Astrocyte (in vitro differentiated cells and primary cell): ENCODE measurements at regions not wholly inside any gene's neighbourhood (a gene's known extent, or its start where the extent isn't known, plus 50 kb on each side); places are given as distances from the start of the nearest gene placed in this dataset.

ENCODE experiments used
- DNase-seq: peaks from one replicate; pipeline ENCODE4 v3.0.0-alpha.2; 2010; ENCODE audit warnings: low read depth
- FAIRE-seq: peaks from 2 replicates; lab custom pipeline; 2011; peaks lifted over from hg19 to GRCh38; lab: Jason Lieb, UNC
- H2AFZ ChIP-seq: 2 replicates; pipeline ENCODE4 v1.6.0; 2012; ENCODE audit warnings: low read depth, low read length, inconsistent platforms
- H3K27ac ChIP-seq: 2 replicates; pipeline ENCODE4 v1.5.1; 2011; ENCODE audit warnings: low read depth, low read length, inconsistent platforms
- H3K27me3 ChIP-seq: 2 replicates; pipeline ENCODE4 v1.6.0; 2011; ENCODE audit warnings: low read length, inconsistent platforms; ENCODE audit not compliant: insufficient read depth
- H3K36me3 ChIP-seq: 2 replicates; pipeline ENCODE4 v1.5.1; 2011; ENCODE audit warnings: low read length, inconsistent platforms; ENCODE audit not compliant: insufficient read depth
- H3K4me1 ChIP-seq: 2 replicates; pipeline ENCODE4 v1.5.1; 2011; ENCODE audit warnings: low read length, inconsistent platforms; ENCODE audit not compliant: insufficient read depth
- H3K4me2 ChIP-seq: 2 replicates; pipeline ENCODE4 v1.6.0; 2012; ENCODE audit warnings: low read length, inconsistent platforms
- H3K4me3 ChIP-seq: 2 replicates; pipeline ENCODE4 v1.5.1; 2011; ENCODE audit warnings: low read depth, mild to moderate bottlenecking, low read length, inconsistent platforms; ENCODE audit not compliant: insufficient read depth
- H3K79me2 ChIP-seq: 2 replicates; pipeline ENCODE4 v1.6.0; 2012; ENCODE audit warnings: mild to moderate bottlenecking, low read length, inconsistent platforms; ENCODE audit not compliant: insufficient read depth
- H3K9ac ChIP-seq: 2 replicates; pipeline ENCODE4 v1.6.0; 2012; ENCODE audit warnings: mild to moderate bottlenecking, low read length, inconsistent platforms
- H3K9me3 ChIP-seq: 2 replicates; pipeline ENCODE4 v1.5.1; 2012; ENCODE audit warnings: low read depth, mild to moderate bottlenecking, low read length, inconsistent platforms; ENCODE audit not compliant: insufficient read depth
- H4K20me1 ChIP-seq: 2 replicates; pipeline ENCODE4 v1.6.0; 2012; ENCODE audit warnings: low read length, inconsistent platforms; ENCODE audit not compliant: insufficient read depth
- H3K27ac Mint-ChIP-seq: one replicate; pipeline ENCODE4 v1.8.0; 2021; ENCODE audit warnings: mild to moderate bottlenecking, mixed read lengths; ENCODE audit not compliant: unreplicated experiment
- H3K27me3 Mint-ChIP-seq: one replicate; pipeline ENCODE4 v1.8.0; 2021; ENCODE audit warnings: low read depth, mixed read lengths; ENCODE audit not compliant: unreplicated experiment
- H3K36me3 Mint-ChIP-seq: one replicate; pipeline ENCODE4 v1.8.0; 2021; ENCODE audit warnings: low read depth, mixed read lengths; ENCODE audit not compliant: unreplicated experiment
- H3K4me1 Mint-ChIP-seq: one replicate; pipeline ENCODE4 v1.8.0; 2021; ENCODE audit warnings: low read depth, mixed read lengths; ENCODE audit not compliant: unreplicated experiment
- H3K4me3 Mint-ChIP-seq: one replicate; pipeline ENCODE4 v1.8.0; 2021; ENCODE audit warnings: mild to moderate bottlenecking, moderate library complexity, mixed read lengths; ENCODE audit not compliant: unreplicated experiment
- H3K9me3 Mint-ChIP-seq: one replicate; pipeline ENCODE4 v1.8.0; 2021; ENCODE audit warnings: mild to moderate bottlenecking, mixed read lengths; ENCODE audit not compliant: unreplicated experiment
- EZH2 ChIP-seq: IDR thresholded peaks from 2 replicates; pipeline ENCODE4 v1.6.1; 2012; ENCODE audit warnings: mild to moderate bottlenecking, low read length, inconsistent platforms; ENCODE audit not compliant: insufficient read depth
- TF ChIP-seq, protein P1 (sequence below): IDR thresholded peaks from 2 replicates; pipeline ENCODE4 v1.5.1; 2011; ENCODE audit warnings: low read depth, mild to moderate bottlenecking, inconsistent platforms, low read length, moderate library complexity; ENCODE audit not compliant: insufficient read depth

GRCh38 chr12:126588586-126589249, 1523.5 kb downstream of the AACS start:
- peak overlapping the region; percentile 37 for H3K4me2 ChIP-seq
- no peak overlapping the region for H3K4me3 ChIP-seq
- Mint-ChIP-seq H3K27ac (no peak overlapping the region), H3K36me3 (no peaks in the 10 kb centered on the region), H3K4me3 (no peak overlapping the region), H3K27me3 (no peaks in the 10 kb centered on the region), H3K9me3 (peaks cover 3% of the 10 kb centered on the region), H3K4me1 (no peaks in the 10 kb centered on the region)
- DNase-seq (peak; percentile 85), FAIRE-seq (no peak)
- H4K20me1 ChIP-seq: no peaks in the 10 kb centered on the region
- no peak overlapping the region for H3K27ac ChIP-seq
- no peaks in the 10 kb centered on the region for H3K4me1 ChIP-seq
- H3K36me3 ChIP-seq: no peaks in the 10 kb centered on the region
- H2AFZ ChIP-seq: no peak overlapping the region
- TF ChIP-seq, protein P1, sequence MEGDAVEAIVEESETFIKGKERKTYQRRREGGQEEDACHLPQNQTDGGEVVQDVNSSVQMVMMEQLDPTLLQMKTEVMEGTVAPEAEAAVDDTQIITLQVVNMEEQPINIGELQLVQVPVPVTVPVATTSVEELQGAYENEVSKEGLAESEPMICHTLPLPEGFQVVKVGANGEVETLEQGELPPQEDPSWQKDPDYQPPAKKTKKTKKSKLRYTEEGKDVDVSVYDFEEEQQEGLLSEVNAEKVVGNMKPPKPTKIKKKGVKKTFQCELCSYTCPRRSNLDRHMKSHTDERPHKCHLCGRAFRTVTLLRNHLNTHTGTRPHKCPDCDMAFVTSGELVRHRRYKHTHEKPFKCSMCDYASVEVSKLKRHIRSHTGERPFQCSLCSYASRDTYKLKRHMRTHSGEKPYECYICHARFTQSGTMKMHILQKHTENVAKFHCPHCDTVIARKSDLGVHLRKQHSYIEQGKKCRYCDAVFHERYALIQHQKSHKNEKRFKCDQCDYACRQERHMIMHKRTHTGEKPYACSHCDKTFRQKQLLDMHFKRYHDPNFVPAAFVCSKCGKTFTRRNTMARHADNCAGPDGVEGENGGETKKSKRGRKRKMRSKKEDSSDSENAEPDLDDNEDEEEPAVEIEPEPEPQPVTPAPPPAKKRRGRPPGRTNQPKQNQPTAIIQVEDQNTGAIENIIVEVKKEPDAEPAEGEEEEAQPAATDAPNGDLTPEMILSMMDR: no peak
- TF ChIP-seq EZH2: no peak
- no peaks in the 10 kb centered on the region for H3K9me3 ChIP-seq
- H3K79me2 ChIP-seq: no peaks in the 10 kb centered on the region
- no peak overlapping the region for H3K9ac ChIP-seq
- no peaks in the 10 kb centered on the region for H3K27me3 ChIP-seq

DNA sequence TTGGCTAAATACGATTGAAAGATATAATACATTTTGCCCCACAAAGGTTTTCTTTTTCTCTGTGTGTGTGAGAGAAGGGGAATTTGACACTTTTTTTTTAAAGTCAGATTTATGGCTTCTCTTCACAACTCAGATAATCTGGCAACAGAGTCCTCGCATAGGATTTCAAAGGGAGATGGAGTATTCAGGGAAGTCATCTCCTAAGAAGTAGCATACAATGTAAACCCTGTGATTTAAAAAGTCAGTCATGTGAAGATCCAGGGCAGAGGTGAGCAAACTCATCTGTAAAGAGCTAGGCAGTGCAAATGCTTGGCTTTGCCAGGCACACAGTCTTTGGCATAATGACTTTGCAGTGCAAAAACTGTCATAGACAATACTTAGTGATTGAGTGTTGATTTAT, 1526.3 kb downstream of the AACS start:
- TF ChIP-seq EZH2: no peak
- TF ChIP-seq, protein P1: no peak
- DNase-seq (no peak), FAIRE-seq (no peak)
- no peak overlapping the region for H2AFZ ChIP-seq
- no peaks in the 10 kb centered on the region for H4K20me1 ChIP-seq
- H3K27me3 ChIP-seq: no peaks in the 10 kb centered on the region
- H3K4me1 ChIP-seq: no peaks in the 10 kb centered on the region
- Mint-ChIP-seq H3K27ac (no peak overlapping the region), H3K4me1 (no peaks in the 10 kb centered on the region), H3K4me3 (no peak overlapping the region), H3K9me3 (peaks cover 3% of the 10 kb centered on the region), H3K27me3 (no peaks in the 10 kb centered on the region), H3K36me3 (no peaks in the 10 kb centered on the region)
- no peaks in the 10 kb centered on the region for H3K9me3 ChIP-seq
- H3K27ac ChIP-seq: no peak overlapping the region
- no peaks in the 10 kb centered on the region for H3K36me3 ChIP-seq
- no peaks in the 10 kb centered on the region for H3K79me2 ChIP-seq
- no peak overlapping the region for H3K9ac ChIP-seq
- no peak overlapping the region for H3K4me2 ChIP-seq
- no peak overlapping the region for H3K4me3 ChIP-seq
